ENCODE measurements at regions not wholly inside any gene's neighbourhood (a gene's known extent, or its start where the extent isn't known, plus 50 kb on each side); places are given as distances from the start of the nearest gene placed in this dataset.
"Not testable (repeated sequence)": the region's sequence is repeated elsewhere in the genome, so short reads cannot be mapped to it uniquely, and the experiment has no call there.

DNA sequence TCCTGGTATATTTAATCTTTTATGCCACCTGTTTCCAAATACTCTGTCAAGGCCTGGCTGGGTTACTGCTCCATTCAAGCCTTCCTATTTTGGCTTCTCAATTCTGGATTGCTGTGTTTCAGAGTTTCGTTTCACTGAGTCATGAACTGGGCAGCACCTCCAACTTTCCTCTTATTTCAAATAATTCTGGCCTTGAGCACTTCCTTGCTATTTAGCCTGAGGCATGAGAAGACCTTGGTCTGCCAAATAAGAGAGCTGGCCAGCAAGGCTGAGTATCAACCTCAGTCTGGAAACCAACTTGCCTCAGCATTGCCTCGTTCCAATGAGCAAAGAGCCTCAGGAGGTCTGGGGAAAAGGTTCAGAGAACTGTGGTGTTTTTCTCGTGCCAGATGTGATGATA, 66.6 kb downstream of the TNFAIP3 start:
- DNase-seq: no peak

DNA sequence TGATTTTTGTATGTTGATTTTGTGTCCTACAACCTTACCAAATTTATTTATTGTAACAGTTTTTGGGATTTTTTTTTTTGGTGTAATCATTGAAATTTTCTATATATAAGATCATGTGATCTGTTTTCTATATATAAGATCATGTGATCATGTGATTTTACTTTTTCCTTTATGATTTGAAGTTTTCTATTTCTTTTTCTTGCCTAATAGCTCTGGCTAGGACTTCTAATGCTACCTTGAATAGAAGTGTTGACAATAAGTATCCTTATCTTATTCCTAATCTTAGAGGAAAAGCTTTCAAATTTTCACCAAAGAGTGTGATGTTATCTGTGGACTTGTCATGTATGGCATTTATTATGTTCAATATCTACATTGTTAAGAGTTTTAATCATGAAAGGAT, 69.7 kb downstream of the TNFAIP3 start:
- no peak for DNase-seq

DNA sequence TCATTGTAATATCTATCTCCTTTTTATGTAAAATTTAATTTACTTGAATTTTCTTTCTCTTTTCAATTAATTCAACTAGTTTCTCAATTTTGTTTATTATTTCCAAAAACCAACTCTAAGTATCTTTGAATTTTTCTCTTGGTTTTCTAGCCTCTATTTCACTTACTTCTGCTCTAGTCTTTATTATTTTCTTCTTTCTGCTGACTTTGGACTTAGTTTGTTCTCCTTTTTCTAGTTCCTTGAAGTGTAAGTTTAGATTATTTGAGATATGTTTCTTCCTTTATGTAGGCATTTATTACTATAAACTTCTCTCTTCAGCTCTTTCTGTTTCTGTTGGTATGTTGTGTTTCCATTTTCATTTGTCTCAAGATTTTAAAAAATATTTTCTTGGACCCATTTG, 70.8 kb downstream of the TNFAIP3 start:
- DNase-seq: no peak

DNA sequence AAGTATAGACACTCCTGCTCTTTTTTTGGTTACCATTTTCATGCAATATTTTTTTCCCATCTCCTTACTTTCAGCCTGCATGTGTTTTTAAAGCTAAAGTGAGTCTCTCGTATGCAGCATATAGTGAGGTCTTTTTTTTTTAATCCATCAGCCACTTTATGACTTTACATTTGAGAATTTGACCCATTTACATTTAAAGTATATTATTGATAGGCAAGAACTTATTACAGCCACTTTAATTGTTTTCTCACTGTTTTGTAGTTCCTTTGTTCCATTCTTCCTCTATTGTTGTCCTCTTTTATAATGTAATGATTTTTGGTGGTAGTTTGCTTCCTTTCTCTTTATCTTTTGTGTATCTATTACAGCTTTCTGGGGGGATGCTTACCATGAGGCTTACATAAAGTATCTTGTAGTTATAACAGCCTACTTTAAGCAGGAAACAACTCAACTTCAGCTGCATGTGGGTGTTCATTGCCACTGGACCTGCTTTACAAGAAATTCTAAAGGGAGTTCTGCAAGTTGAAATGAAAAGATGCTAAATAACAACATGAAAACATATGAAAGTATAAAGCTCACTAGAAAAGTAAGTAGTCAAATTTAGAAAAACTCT, 71.8 kb downstream of the TNFAIP3 start:
- no peak for DNase-seq

DNA sequence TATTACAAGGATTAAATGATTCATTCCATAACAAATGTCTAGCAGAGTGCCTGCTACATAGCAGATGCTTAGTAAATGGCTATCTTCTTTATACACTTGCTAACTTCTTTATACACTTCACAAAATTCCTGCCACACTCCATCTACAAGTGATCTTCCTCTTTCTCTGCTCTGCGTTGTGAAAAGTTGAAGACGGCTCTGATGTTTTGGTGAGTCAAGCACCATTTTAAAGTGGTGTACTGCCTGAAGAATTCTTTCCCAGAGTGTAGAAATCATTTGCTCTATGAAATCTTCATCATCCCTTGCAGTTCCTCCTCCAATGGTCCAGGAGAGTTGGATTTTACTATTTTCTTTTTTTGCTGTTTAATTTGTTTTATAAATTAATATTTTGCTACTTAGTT, 74.9 kb downstream of the TNFAIP3 start:
- DNase-seq: no peak

DNA sequence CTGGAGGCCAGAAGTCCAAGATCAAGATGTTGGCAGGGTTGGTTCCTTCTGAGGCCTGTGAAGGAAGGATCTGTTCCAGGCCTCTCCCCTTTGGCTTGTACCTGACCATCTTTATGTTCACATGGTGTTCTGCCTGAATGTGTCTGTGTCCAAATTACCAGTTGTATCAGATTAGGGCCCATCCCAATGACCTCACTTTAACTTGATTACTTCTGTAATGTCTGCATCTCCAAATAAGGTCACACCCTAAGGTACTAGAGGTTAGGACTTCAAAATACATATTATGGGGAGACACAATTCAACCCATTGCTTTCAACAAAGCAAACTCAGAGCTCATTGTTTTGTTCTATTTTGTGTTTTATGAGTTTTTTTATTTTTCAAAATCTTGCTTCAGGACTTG, 75.7 kb downstream of the TNFAIP3 start:
- no peak for DNase-seq

DNA sequence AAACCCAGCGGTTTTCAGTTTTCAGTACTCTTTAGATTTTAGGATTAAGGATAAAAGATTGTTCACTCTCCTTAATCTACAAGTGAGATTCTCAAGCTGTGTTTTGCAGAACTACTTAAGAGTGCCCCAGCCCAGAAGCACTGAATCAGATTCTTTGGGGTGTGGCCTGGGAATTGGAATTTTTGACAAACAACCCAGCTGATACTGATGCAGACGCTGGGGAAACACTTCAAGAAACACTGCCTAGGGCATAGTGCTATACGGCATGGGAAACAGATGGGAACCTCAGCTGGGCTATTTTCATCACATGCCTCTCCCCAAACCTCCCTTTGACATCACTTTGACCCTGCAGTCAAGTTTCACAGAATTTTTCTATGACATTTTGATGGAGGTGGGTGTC, 77.3 kb downstream of the TNFAIP3 start:
- DNase-seq: not testable (repeated sequence)

DNA sequence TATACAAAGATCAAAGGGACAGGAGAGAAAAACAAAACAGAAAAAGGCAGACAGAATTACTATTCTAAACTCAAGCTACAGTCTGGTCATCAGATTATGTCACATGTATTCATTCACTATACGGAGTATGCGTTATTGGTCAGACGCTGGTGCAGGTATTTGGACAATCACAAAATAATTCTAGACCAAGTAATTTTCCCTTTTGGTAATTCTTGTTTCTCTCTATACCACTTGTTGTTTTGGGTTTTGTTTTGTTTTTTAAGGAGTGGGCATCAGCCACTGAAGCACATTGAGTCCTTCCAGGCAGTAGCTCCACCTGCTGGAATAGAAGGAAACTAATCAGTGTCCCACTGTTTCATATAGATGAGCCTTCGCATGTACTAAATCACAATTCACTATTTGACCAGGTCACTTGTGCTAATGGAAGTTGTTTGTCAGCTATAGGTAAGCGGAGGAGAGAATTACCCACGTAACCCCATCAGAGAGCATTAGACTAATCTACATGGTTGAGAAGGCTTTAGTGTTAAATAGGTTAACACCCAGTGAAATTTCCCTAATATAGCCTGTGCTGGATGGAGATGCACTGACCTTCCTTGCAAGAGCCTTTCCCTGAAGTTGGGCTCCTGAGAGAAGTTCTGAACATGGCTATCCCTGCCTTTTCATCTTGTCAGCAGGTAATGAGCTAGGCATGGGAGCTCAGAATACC, 77.9 kb downstream of the TNFAIP3 start:
- DNase-seq: no peak

DNA sequence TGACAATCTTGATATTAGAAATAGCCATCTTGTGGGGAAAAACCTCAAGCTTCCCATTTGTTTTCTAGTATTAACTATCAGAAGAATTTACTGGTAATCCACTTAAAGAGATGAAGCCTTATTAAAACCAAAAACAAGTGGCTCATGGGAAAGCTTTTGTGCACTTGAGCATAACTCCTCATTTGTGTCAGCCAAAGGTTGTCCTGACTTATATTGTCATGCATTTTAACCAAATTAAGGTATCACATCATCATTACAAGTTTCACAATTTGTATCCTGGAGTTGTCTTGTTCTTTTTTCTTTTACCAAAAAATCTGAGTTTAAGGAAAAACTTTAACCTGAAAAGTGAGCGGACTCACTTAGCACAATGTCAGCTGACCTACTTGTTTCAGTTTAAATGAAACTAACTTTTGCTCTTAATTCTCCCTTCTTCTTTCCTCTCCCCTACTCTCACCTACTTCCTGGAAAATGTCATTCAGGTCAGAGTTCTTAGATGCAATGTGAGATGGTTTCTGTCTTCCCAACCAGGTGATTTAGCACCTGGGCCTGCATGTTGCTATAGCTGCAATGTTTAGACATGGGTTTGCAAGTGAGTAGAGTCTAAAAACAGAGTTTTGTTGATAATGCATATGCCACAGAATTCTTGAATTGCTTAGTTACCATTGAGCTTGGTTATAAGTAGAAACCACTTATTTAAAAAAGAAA, 82.8 kb downstream of the TNFAIP3 start:
- no peak for DNase-seq

DNA sequence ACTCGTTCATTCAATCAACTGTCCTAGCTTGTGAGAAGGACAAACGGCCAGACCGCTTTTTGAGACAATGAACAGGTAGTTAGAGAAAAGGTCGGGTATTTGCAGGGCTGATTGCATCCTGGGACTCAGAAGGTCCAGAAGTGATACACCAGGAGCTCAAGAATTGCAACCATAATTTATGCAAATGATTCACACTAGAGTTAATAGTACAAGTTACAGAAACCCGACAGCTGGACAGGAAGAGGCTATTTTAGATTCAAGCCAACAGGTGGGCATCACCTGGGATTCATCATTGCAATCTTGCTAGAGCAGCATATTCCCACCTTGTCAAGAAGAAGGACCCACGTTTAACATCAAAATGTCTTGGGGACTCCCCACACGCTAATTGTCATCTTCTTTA, 83.5 kb downstream of the TNFAIP3 start:
- no peak for DNase-seq

DNA sequence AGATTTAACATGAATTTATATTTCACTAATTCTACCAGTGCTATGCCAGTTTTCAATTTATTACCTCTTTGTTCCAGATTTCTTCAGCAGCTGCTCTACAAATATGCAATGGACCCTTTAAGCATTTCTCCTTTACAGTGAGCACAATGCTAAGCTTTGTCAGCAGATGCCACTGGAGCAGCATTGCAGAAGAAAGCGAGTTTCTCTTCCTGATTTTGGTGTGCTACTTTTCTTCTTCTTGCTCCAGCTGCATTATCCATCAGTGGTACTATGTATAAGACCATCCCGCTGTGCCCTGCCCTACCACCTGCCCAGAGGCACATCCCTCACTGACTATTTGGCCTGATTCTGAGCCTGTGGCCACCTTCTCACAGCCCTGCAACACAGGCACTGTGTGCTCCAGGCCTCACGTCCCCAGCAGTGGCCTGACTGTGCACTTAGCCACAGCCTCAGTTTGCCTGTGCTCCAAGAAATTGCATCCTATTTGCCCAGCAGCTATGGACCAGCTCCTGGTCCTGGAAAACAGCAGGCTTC, 84.1 kb downstream of the TNFAIP3 start:
- DNase-seq: no peak

DNA sequence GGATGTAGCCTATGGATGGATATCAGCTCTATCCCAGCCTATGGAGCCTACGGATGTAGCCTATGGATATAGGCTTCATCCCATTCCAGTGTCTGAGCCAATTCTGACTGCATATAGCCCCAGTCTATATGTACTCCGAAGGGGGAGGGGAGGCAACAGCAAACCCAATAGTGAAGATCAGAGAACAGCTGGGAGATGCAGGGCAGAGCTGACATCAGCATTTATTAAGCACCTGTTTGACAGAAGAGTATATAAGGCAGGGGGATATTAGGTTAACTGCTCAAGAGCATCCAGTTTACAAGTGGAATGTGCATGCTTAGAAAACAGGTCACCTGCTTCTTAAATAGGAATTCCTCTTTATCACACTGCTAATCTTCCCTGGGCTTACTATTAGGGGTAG, 85.2 kb downstream of the TNFAIP3 start:
- DNase-seq: no peak

DNA sequence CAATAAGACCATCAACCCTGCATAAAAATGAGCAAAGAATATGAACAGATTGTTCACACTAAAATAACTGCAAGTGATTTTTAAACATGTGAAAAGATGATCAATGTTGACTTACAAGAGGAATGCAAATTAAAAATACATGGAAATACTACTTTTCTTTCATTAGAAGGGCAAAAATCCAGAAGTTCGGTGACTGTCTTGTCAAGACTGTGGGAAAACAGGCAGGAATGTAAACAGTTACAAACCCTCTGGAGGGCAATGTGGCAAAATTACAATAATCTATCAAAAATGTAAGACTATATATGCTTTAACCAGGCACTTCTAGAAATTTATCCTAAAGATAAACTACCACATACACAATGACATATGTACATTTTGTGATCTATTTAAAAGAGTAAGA, 86.7 kb downstream of the TNFAIP3 start:
- no peak for DNase-seq

DNA sequence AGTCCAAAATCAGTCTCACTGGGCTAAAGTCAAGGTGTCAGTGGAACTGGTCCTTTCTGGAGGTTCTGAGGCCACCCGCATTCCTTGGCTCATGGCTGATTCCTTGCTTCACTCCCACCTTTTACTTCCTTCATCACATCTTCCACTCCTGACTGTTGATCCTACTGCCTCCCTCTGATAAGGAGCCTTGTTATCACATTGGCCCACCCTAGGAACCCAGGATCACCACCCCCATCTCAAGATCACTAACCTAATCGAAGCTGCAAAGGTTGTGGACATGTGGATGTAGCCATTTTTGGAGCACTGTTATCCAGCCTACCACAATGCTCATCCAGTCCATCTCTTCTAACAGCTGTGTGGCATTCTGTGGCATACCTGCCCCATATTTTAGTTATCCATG, 87.2 kb downstream of the TNFAIP3 start:
- DNase-seq: no peak

DNA sequence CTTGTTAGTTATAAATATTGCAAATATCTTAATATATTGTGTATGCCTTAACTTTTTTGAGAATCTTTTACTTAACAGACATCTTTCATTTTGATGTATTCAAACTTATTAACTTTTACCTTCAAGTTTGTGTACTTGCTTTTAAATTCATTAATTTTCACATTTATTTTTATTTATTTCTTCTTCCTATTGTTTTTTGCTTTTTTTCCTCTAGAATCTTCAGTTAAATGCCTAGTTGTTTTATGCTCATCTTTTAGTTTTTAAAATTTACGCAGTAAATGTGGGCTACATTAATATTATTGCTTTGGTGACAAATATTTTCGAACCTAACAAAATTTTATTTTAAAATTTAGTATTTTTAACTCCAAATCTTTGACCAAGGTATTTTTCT, 89.0 kb downstream of the TNFAIP3 start:
- DNase-seq: no peak

DNA sequence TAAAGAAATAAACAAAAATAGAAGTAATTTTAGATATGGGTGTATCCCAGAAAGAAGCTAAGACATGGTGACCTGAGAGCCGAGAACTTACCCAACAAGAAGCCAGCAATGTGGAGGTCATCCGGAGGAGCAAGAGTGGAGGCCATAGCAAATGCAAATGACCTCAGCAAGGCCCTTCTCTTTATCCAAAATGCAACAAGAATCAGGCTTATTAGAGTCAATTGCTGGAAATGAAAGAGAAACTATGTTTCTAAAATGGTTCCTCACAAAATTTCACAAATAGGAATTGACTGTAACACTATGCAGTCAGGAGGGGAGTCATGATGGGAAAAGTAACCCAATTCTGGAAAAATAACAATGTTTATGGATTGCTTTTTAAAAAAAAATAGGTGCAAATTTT, 90.4 kb downstream of the TNFAIP3 start:
- no peak for DNase-seq

DNA sequence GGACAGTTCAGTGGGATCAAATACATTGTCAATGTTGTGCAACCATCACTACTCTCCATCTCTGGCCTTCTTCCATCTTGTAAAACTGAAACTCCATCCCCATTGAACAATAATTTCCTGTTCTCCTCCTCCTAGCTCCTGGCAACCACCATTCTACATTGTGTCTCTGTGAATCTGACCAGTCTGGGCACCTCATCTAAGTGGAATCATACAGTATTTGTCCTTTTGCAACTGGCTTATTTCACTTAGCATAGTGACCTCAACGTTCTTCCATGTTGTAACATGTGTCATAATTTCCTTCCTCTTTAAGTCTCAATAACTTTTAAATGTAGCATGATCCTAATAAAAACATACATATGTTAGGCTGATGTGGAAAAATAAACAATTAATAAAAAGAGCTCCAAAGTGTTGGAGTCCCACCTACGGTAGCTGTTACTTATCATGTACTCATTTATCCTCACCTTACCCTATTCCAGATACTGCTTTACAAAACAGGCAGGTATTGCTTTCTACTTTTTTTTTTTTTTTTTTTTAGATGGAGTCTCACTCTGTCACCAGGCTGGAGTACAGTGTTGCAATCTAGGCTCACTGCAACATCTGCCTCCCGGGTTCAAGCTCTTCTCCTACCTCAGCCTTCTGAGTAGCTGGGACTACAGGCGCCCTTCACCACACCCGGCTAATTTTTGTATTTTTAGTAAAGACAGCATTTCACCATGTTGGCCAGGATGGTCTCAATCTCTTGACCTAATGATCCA, 91.9 kb downstream of the TNFAIP3 start:
- DNase-seq: no peak

DNA sequence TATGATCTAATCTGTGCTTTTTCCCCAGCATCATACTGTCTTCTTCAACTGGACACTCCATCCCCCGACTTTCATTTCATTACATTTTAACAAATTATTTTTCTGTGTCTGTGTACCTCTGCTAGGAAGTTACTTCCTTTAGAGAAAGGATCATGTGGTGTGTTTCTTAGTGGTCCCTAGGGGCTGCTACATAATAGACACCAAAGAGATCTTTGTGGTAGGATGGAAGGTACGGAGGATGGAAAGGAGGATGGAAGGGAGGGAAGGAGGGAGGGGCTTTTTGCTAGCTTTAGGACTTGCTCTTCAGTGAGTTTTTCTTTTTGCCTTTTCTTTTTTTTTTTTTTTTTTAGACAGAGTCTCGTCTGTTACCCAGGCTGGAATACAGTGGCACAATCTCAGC, 95.7 kb downstream of the TNFAIP3 start:
- no peak for DNase-seq

DNA sequence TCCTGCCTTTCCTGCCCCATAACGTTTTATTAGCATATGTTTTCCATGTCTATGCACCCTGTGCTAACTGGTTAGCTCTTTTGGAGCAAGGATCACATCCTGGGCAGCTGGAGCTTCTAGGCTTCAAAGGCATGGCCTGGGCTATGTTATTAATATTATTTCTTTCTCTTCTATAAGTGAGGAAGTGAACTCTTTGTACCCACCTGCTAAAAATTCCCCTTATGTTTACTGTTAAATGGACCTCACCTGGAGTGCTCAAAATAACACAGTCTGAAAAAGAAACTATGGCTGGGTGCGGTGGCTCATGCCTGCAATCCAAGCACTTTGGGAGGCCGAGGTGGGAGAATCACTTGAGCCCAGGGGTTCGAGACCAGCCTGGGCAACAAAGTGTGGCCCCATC, 97.8 kb downstream of the TNFAIP3 start:
- DNase-seq: no peak

DNA sequence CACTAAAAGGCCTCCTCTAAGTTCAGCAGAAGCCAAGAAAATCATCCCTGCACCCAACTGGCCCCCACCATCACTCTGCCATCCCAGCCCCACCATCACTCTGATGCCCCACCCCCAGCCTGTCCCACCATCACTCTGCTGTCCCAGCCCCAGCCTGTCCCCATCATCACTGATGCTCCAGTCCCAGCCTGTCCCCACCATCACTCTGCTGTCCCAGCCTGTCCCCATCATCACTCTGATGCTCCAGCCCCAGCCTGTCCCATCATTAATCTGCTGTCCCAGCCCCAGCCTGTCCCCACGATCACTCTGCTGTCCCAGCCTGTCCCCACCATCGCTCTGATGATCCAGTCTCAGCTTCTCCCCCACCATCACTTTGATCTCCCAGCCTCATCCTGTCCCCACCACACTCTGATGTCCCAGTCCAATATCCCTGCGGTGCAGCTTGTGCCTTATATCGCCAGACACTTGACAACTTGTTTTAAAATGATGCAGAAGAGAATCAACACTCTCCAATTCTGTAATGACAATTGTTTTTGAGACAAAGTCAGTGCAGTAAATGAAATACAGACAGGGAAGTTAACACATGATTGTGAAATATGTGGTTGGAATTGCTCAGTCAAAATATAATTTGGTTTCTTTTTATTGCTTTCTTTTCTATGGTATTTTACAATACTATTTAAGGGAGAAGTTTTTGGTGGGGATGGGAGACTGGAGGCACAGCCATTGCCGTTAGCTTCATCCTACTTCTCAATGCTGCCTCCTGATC, 100.8 kb downstream of the TNFAIP3 start:
- no peak for DNase-seq

DNA sequence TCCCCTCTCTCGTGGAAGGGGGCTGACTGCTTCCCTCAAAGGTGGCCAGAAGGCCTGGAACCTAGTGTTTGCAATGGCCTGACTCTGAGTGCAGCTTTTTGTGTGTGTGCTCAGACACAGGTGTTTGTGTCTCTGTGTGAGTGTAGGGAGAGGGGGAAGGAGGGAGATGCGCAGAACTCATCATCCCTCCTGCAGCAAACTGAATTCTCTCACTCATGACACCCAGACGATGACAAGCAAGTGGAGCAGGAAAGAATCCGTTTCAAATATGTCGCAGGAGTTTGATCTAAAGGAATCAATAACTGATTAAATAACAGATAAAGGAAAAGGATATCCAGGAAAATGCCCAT, 101.4 kb downstream of the TNFAIP3 start:
- no peak for DNase-seq

DNA sequence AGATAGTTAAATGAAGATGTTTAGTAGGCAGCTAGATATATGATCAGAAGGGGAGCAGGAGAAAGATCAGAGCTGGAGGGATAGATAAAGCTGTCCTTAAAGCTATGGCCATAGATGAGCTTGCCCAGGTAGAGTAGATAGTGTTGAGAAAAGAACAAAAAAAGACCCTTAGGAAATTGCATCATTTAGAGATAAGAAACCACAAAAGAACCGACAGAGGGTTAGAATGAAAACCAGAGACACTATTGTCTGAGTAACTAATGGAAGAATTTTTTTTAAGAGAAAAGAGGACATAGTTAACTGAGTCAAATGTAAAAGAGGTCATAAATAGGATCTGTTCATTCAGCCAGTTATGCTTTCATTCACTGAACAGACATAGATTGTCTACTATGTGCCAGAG, 101.8 kb downstream of the TNFAIP3 start:
- no peak for DNase-seq

DNA sequence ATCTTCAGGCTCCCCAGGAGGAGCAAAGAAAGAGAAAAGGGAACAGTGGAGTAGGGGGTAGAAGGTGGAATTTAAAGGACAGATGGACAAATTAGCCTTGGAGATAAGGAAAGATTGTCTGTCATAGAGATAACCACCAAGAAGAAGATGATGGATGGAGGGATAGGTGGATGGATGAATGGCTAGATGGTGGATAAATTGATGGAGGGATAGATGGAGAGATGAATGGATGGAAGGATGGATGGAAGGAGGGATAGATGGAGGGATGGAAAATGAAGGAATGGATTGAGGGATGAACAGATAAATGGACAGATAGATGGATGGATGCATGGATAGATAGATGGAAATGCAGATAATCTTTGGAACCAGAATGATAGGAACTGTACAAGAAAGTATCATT, 102.8 kb downstream of the TNFAIP3 start:
- DNase-seq: no peak
